ENCODE measurements at regions not wholly inside any gene's neighbourhood (a gene's known extent, or its start where the extent isn't known, plus 50 kb on each side); places are given as distances from the start of the nearest gene placed in this dataset.

GRCh38 chr6:104123227-104123626, 736.5 kb downstream of the HACE1 start:
- TF ChIP-seq CTCF (IDR thresholded peaks at IDR 0.05) (no peak), POLR2AphosphoS5 (IDR thresholded peaks at IDR 0.05) (no peak), EP300 (IDR thresholded peaks at IDR 0.05) (no peak), POLR2A (IDR thresholded peaks at IDR 0.05; ENCODE audit: low read depth) (no peak)

All from esophagus muscularis mucosa (tissue), 4 donors.